Prostate gland (tissue), 2 donors: ENCODE measurements at regions not wholly inside any gene's neighbourhood (a gene's known extent, or its start where the extent isn't known, plus 50 kb on each side); places are given as distances from the start of the nearest gene placed in this dataset.

Experiments used
- DNase-seq: peaks from one replicate; pipeline ENCODE4 v3.0.0-alpha.2; 2019; ENCODE audit warnings: low spot score
- H3K27ac ChIP-seq, 2 donors: fragments of 200-600 bp; sonication (generic); 2 replicates each; pipeline ENCODE4 v1.5.1; 2017 to 2019
- H3K27me3 ChIP-seq: fragments of 200-600 bp; sonication (generic); replicated peaks from 2 replicates; pipeline ENCODE4 v1.5.1; 2019; ENCODE audit not compliant: insufficient read depth
- H3K36me3 ChIP-seq, 2 donors: fragments of 200-600 bp; sonication (generic); 1 replicate in 1 of 2; 2 replicates in 1 of 2; pipeline versions ENCODE4 v1.5.1 to v1.8.1; 2017 to 2019
- H3K4me1 ChIP-seq: fragments of 200-600 bp; sonication (generic); replicated peaks from 2 replicates; pipeline ENCODE4 v1.5.1; 2019
- H3K4me3 ChIP-seq, 2 donors: fragments of 200-600 bp; sonication (generic); 2 replicates each; pipeline ENCODE4 v1.5.1; 2017 to 2019
- H3K9me3 ChIP-seq: fragments of 200-600 bp; sonication (generic); 2 replicates; pipeline ENCODE4 v1.5.1; 2017
- CTCF ChIP-seq, 4 experiments: fragments of 200-600 bp in 2 of 4; fragments of 450-650 bp in 2 of 4; sonication (generic) in 2 of 4; IDR thresholded peaks; 1 replicate in 3 of 4; 2 replicates in 1 of 4; pipeline ENCODE4 v1.5.1; 2016 to 2019; ENCODE audit warnings: antibody characterized with exemption in 4 of 4, mild to moderate bottlenecking in 2 of 4, moderate library complexity in 2 of 4
- POLR2A ChIP-seq: fragments of 450-650 bp; IDR thresholded peaks from one replicate; pipeline ENCODE4 v1.6.1; 2016; ENCODE audit warnings: antibody characterized with exemption, mild to moderate bottlenecking
- POLR2AphosphoS5 ChIP-seq: sonication (generic); formaldehyde crosslinking; IDR thresholded peaks from one replicate; pipeline ENCODE4 v1.6.1; 2017; ENCODE audit warnings: antibody characterized with exemption
- WGBS: methylation state at CpG from one replicate; pipeline ENCODE4 v1.1.5; 2018; 5-methylcytosine and 5-hydroxymethylcytosine counted together
- intact Hi-C: fragments of 100-400 bp; cut with DNase I; formaldehyde crosslinking; loops from one replicate; pipeline ENCODE4 v1.14.2; 2022

GRCh38 chr3:81886081-81886480 lies 124.6 kb upstream of the GBE1 start:
- H3K9me3 ChIP-seq: no peaks in the 10 kb centered on the region
- intact Hi-C loops: no loop called here
- H3K36me3 ChIP-seq: no peaks in the 10 kb centered on the region
- no peak for DNase-seq
- H3K4me1 ChIP-seq: no peaks in the 10 kb centered on the region
- WGBS: 67% methylated on average over 2 of the region's 2 CpGs
- TF ChIP-seq POLR2AphosphoS5 (no peak), POLR2A (no peak), CTCF (IDR thresholded peaks at IDR 0.05) (no peak)
- no peak overlapping the region for H3K27ac ChIP-seq
- H3K4me3 ChIP-seq: no peak overlapping the region
- no peaks in the 10 kb centered on the region for H3K27me3 ChIP-seq

GRCh38 chr3:81884791-81885190 lies 123.3 kb upstream of the GBE1 start:
- H3K9me3 ChIP-seq: no peaks in the 10 kb centered on the region
- H3K4me1 ChIP-seq: no peaks in the 10 kb centered on the region
- WGBS: 80% methylated on average over 3 of the region's 3 CpGs
- no peak overlapping the region for H3K4me3 ChIP-seq
- intact Hi-C loops: no loop called here
- no peak for TF ChIP-seq POLR2A
- TF ChIP-seq POLR2AphosphoS5: no peak
- no peak for TF ChIP-seq CTCF (IDR thresholded peaks at IDR 0.05)
- DNase-seq: no peak
- H3K27me3 ChIP-seq: no peaks in the 10 kb centered on the region
- H3K27ac ChIP-seq: no peak overlapping the region
- no peaks in the 10 kb centered on the region for H3K36me3 ChIP-seq

- 78% methylated on average over 1 of the region's 1 CpG for WGBS
- intact Hi-C loops: no loop called here
Measured at GRCh38 chr3:81876826-81877225, 115.4 kb upstream of the GBE1 start.

DNA sequence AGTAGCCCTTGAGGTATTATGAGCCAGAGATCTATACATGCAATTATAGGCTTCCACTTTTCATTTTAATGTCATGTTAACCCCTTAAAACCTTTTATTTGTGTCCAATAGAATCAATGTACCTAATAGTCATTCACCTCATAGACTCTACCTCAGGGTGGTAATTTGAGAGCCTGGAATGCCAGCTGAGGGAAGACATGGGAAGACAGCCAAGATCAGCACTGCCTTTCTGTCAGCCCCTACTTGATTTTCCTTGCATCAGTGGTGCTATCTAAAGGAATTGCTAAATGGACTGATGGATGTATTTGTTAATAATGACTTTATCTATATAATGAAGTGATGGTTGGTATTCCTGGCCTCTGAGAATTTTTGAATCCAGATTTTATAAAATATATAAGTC lies 113.3 kb upstream of the GBE1 start:
- no peaks in the 10 kb centered on the region for H3K9me3 ChIP-seq
- no peaks in the 10 kb centered on the region for H3K4me1 ChIP-seq
- H3K27ac ChIP-seq: no peak overlapping the region
- no peak overlapping the region for H3K4me3 ChIP-seq
- DNase-seq: no peak
- H3K36me3 ChIP-seq: no peaks in the 10 kb centered on the region
- no peak for TF ChIP-seq CTCF (IDR thresholded peaks at IDR 0.05)
- TF ChIP-seq POLR2AphosphoS5: no peak
- intact Hi-C loops: no loop called here
- no peaks in the 10 kb centered on the region for H3K27me3 ChIP-seq

More at GRCh38 chr3:81876826-81877225, 115.4 kb upstream of the GBE1 start:
- no peaks in the 10 kb centered on the region for H3K4me1 ChIP-seq
- no peaks in the 10 kb centered on the region for H3K27me3 ChIP-seq
- H3K9me3 ChIP-seq: no peaks in the 10 kb centered on the region
- DNase-seq: no peak
- H3K27ac ChIP-seq: no peak overlapping the region
- no peak for TF ChIP-seq CTCF (IDR thresholded peaks at IDR 0.05)
- TF ChIP-seq POLR2A: no peak
- TF ChIP-seq POLR2AphosphoS5: no peak
- no peaks in the 10 kb centered on the region for H3K36me3 ChIP-seq
- H3K4me3 ChIP-seq: no peak overlapping the region

DNA sequence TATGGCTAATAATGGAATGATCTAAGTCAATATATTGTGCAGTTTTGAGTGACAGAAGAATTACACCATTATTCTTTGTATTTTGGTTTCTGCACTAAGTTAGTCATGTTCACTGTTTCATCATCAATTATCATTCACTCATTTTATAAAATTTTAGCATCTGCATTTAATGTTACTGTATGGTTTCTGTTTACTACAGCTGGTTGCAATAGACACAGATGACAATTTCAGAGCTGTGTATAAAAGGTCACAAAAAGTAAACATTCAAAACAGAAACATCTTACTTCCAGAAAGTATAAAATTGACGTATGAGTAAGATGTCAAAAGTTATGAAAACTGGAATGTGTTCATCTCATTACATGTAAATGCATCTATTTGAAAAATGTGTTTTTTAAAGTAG lies 111.1 kb upstream of the GBE1 start:
- Histone ChIP-seq H3K36me3 (no peaks in the 10 kb centered on the region), H3K4me3 (no peak overlapping the region), H3K27ac (no peak overlapping the region), H3K9me3 (no peaks in the 10 kb centered on the region), H3K27me3 (no peaks in the 10 kb centered on the region), H3K4me1 (no peaks in the 10 kb centered on the region)
- WGBS: 58% methylated on average over 1 of the region's 1 CpG
- TF ChIP-seq POLR2AphosphoS5 (no peak), POLR2A (no peak), CTCF (IDR thresholded peaks at IDR 0.05) (no peak)
- DNase-seq: no peak
- intact Hi-C loops: no loop called here
